Testis (tissue), 2 donors: ENCODE measurements at regions not wholly inside any gene's neighbourhood (a gene's known extent, or its start where the extent isn't known, plus 50 kb on each side); places are given as distances from the start of the nearest gene placed in this dataset.

Experiments used
- CTCF ChIP-seq, 3 experiments: fragments of 450-650 bp in 2 of 3; fragments of 200-600 bp in 1 of 3; sonication (generic) in 1 of 3; IDR thresholded peaks; one replicate each; pipeline ENCODE4 v1.5.1; 2016 to 2019; ENCODE audit warnings: antibody characterized with exemption in 3 of 3, mild to moderate bottlenecking in 2 of 3, moderate library complexity in 1 of 3
- POLR2A ChIP-seq: fragments of 450-650 bp; IDR thresholded peaks from one replicate; pipeline ENCODE4 v1.6.1; 2017; ENCODE audit warnings: antibody characterized with exemption, mild to moderate bottlenecking, moderate library complexity

- TF ChIP-seq CTCF (IDR thresholded peaks at IDR 0.05) (no peak), POLR2A (no peak)
These were observed 149.1 kb upstream of the CDIN1 start for GRCh38 chr15:36430280-36430679.
